HCT116 (cell line): ENCODE measurements at regions not wholly inside any gene's neighbourhood (a gene's known extent, or its start where the extent isn't known, plus 50 kb on each side); places are given as distances from the start of the nearest gene placed in this dataset.

ENCODE experiments used
- ATAC-seq: fragments of 200-7000 bp; cut with Tn5 transposase; 2 replicates; pipeline ENCODE4 v1.9.1; 2020; ENCODE audit warnings: mild to moderate bottlenecking, moderate library complexity
- BruUV-seq: library from RNA; stranded (reverse); fragments of 400-500 nt; replicated peaks from 2 replicates; lab custom pipeline; 2021; lab: Mats Ljungman, UMichigan
- CTCF ChIA-PET: fragments of 300-600 bp; sonication (Branson Sonifier 250); formaldehyde crosslinking; loops from one replicate; lab custom pipeline; 2021; ENCODE audit warnings: antibody characterized with exemption; lab: Charles Lee
- POLR2A ChIA-PET: fragments of 300-600, 350-600 bp; sonication (Branson Sonifier 250); formaldehyde crosslinking; loops from one replicate; lab custom pipeline; 2021; ENCODE audit warnings: antibody characterized with exemption; lab: Charles Lee
- RAD21 ChIA-PET, 2 experiments: fragments of 300-600 bp; sonication (Branson Sonifier 250); formaldehyde crosslinking; loops; one replicate each; lab custom pipeline; 2023; ENCODE audit warnings: low total read pairs in 2 of 2; ENCODE audit not compliant: uncharacterized antibody in 2 of 2, unreplicated experiment in 2 of 2, low non-redundant PET in 1 of 2; lab: Charles Lee
- DNase-seq: peaks from one replicate; pipeline ENCODE4 v3.0.0-alpha.2; 2010; ENCODE audit warnings: low read depth, low spot score
- H2AFZ ChIP-seq: fragments of 200-600 bp; shearing (Covaris generic), sonication (generic); 2 replicates; pipeline ENCODE4 v1.6.1; 2017; ENCODE audit warnings: low read depth, mixed run types, mixed read lengths, antibody characterized with exemption, low read length; ENCODE audit not compliant: poor library complexity, severe bottlenecking
- H3K27ac ChIP-seq: 2 replicates; pipeline ENCODE4 v1.5.1; 2012; ENCODE audit warnings: low read depth, low read length
- H3K27me3 ChIP-seq: fragments of 200-600 bp; sonication (generic); 2 replicates; pipeline ENCODE4 v1.6.1; 2016; ENCODE audit warnings: mixed run types, low read length, mixed read lengths; ENCODE audit not compliant: insufficient read depth
- H3K36me3 ChIP-seq, 2 experiments: fragments of 200-500 bp in 1 of 2; fragments of 200-600 bp in 1 of 2; sonication (Bioruptor generic) in 1 of 2; sonication (generic) in 1 of 2; 2 replicates each; pipeline versions ENCODE4 v1.5.1 to v1.6.1; 2014 to 2016; ENCODE audit warnings: low read length in 2 of 2, inconsistent platforms in 1 of 2, mixed read lengths in 1 of 2, mixed run types in 1 of 2; ENCODE audit not compliant: insufficient read depth in 2 of 2, control insufficient read depth in 1 of 2
- H3K4me1 ChIP-seq, 2 experiments: fragments of 200-600 bp in 1 of 2; sonication (generic) in 1 of 2; 2 replicates each; pipeline versions ENCODE4 v1.5.1 to v1.6.1; 2012 to 2017; ENCODE audit warnings: low read length in 2 of 2, inconsistent platforms in 1 of 2, mild to moderate bottlenecking in 1 of 2, mixed read lengths in 1 of 2, mixed run types in 1 of 2, moderate library complexity in 1 of 2; ENCODE audit not compliant: insufficient read depth in 2 of 2, control insufficient read depth in 1 of 2
- H3K4me2 ChIP-seq: fragments of 200-600 bp; sonication (generic); 2 replicates; pipeline ENCODE4 v1.6.1; 2017; ENCODE audit warnings: mixed run types, low read length, mixed read lengths
- H3K4me3 ChIP-seq, 2 experiments: fragments of 200-600 bp in 1 of 2; sonication (generic) in 1 of 2; replicated peaks in 1 of 2; 2 replicates each; pipeline ENCODE4 v1.5.1; 2011 to 2016; ENCODE audit warnings: low read length in 2 of 2, control low read depth in 1 of 2, low read depth in 1 of 2, mild to moderate bottlenecking in 1 of 2, mixed read lengths in 1 of 2, mixed run types in 1 of 2
- H3K79me2 ChIP-seq: fragments of 200-600 bp; sonication (generic); 2 replicates; pipeline ENCODE4 v1.6.1; 2017; ENCODE audit warnings: mild to moderate bottlenecking, mixed run types, low read length, moderate library complexity, mixed read lengths; ENCODE audit not compliant: insufficient read depth
- H3K9ac ChIP-seq: fragments of 200-600 bp; sonication (generic); 2 replicates; pipeline ENCODE4 v1.6.1; 2016; ENCODE audit warnings: low read length, mixed read lengths
- H3K9me2 ChIP-seq: fragments of 200-600 bp; sonication (generic), shearing (Covaris generic); 2 replicates; pipeline ENCODE4 v1.6.1; 2017; ENCODE audit warnings: mixed run types, mild to moderate bottlenecking, moderate library complexity; ENCODE audit not compliant: insufficient read depth
- H3K9me3 ChIP-seq, 2 experiments: fragments of 200-500 bp in 1 of 2; fragments of 200-600 bp in 1 of 2; sonication (Bioruptor generic) in 1 of 2; sonication (generic) in 1 of 2; 2 replicates each; pipeline ENCODE4 v1.6.1; 2014 to 2017; ENCODE audit warnings: low read length in 2 of 2, mixed read lengths in 2 of 2, inconsistent platforms in 1 of 2, low read depth in 1 of 2, mild to moderate bottlenecking in 1 of 2, mixed run types in 1 of 2, moderate library complexity in 1 of 2; ENCODE audit not compliant: control insufficient read depth in 1 of 2, insufficient read depth in 1 of 2
- H4K20me1 ChIP-seq: fragments of 200-600 bp; sonication (generic), shearing (Covaris generic); 2 replicates; pipeline ENCODE4 v1.6.1; 2017; ENCODE audit warnings: mixed run types, mild to moderate bottlenecking, moderate library complexity; ENCODE audit not compliant: insufficient read depth
- ATF3 ChIP-seq: IDR thresholded peaks from 2 replicates; pipeline ENCODE4 v1.6.1; 2012
- CBX3 ChIP-seq: IDR thresholded peaks from 2 replicates; pipeline ENCODE4 v1.6.1; 2012; ENCODE audit warnings: low read depth
- CEBPB ChIP-seq: IDR thresholded peaks from 2 replicates; pipeline ENCODE4 v1.6.1; 2012; ENCODE audit warnings: low read depth
- CTCF ChIP-seq, 3 experiments: fragments of 200-600 bp in 1 of 3; sonication (generic) in 1 of 3; IDR thresholded peaks in 2 of 3; conservative IDR thresholded peaks in 1 of 3; 2 replicates each; pipeline ENCODE4 v1.5.1; 2012 to 2017; ENCODE audit warnings: low read depth in 2 of 3, low read length in 2 of 3, antibody characterized with exemption in 1 of 3, borderline replicate concordance in 1 of 3, control low read depth in 1 of 3, mild to moderate bottlenecking in 1 of 3, mixed read lengths in 1 of 3, mixed run types in 1 of 3, moderate library complexity in 1 of 3; ENCODE audit not compliant: insufficient read depth in 1 of 3
- EGR1 ChIP-seq: IDR thresholded peaks from 2 replicates; pipeline ENCODE4 v1.6.1; 2012; ENCODE audit warnings: low read depth
- ELF1 ChIP-seq: IDR thresholded peaks from 2 replicates; pipeline ENCODE4 v1.6.1; 2012; ENCODE audit warnings: low read depth, borderline replicate concordance
- JUND ChIP-seq: IDR thresholded peaks from 2 replicates; pipeline ENCODE4 v1.6.1; 2012
- MAX ChIP-seq: IDR thresholded peaks from 2 replicates; pipeline ENCODE4 v1.6.1; 2012
- RAD21 ChIP-seq: IDR thresholded peaks from 2 replicates; pipeline ENCODE4 v1.6.1; 2012; ENCODE audit warnings: low read depth, mild to moderate bottlenecking
- REST ChIP-seq: IDR thresholded peaks from 2 replicates; pipeline ENCODE4 v1.6.1; 2012; ENCODE audit warnings: low read depth
- SRF ChIP-seq: IDR thresholded peaks from 2 replicates; pipeline ENCODE4 v1.6.1; 2012; ENCODE audit warnings: low read depth
- ZBTB33 ChIP-seq: IDR thresholded peaks from 2 replicates; pipeline ENCODE4 v1.6.1; 2011; ENCODE audit warnings: mild to moderate bottlenecking, low read length, moderate library complexity; ENCODE audit not compliant: insufficient replicate concordance; ENCODE audit errors: extremely low read depth
- ZFX ChIP-seq: fragments of 450-650 bp; IDR thresholded peaks from 2 replicates; pipeline ENCODE4 v1.6.1; 2017
- intact Hi-C: fragments of 100-400 bp; cut with micrococcal nuclease; formaldehyde crosslinking; loops from 2 replicates; pipeline ENCODE4 v1.10.0; 2022

- ChIA-PET CTCF (interaction anchor here (1.0 to 1.3 kb wide), 2 partner anchors 25 to 249 kb away, joined by 3 read pairs; no protein-coding TSS in a partner anchor), RAD21 (interaction anchor here in 1 of 2 experiments (0.5 kb wide), 1 partner anchor 123 kb away, joined by 3 read pairs; no protein-coding TSS in a partner anchor), POLR2A (no interaction called here)
- DNase-seq (no peak), ATAC-seq (no peak)
- H3K9me3 ChIP-seq = no peaks in the 10 kb centered on the region
- no peaks in the 10 kb centered on the region for H3K27me3 ChIP-seq
- no peak overlapping the region for H3K27ac ChIP-seq
- H3K9me2 ChIP-seq = no peaks in the 10 kb centered on the region
- no TSS peak for BruUV-seq
- peaks cover 7 to 13% of the 10 kb centered on the region in 2 experiments; a peak in 3 of 4 replicates for H3K4me1 ChIP-seq
- H3K4me2 ChIP-seq = peak overlapping the region; percentile 55
- H3K36me3 ChIP-seq = no peaks in the 10 kb centered on the region
- no peaks in the 10 kb centered on the region for H3K79me2 ChIP-seq
- no peak overlapping the region for H3K4me3 ChIP-seq
- H4K20me1 ChIP-seq = no peaks in the 10 kb centered on the region
- TF ChIP-seq ZBTB33 = no peak
- TF ChIP-seq CEBPB = no peak
- H2AFZ ChIP-seq = peak overlapping the region; percentile 76
- no peak overlapping the region for H3K9ac ChIP-seq
- intact Hi-C loops = no loop called here
Observed at GRCh38 chr6:111958534-111958933, 85.3 kb upstream of the FYN start.

- H3K9me3 ChIP-seq = no peaks in the 10 kb centered on the region
- CTCF ChIA-PET = no interaction called here
- no peak overlapping the region for H3K4me3 ChIP-seq
- intact Hi-C loops = no loop called here
- BruUV-seq = no TSS peak
- H3K27me3 ChIP-seq = no peaks in the 10 kb centered on the region
- no peaks in the 10 kb centered on the region for H3K9me2 ChIP-seq
- peaks cover 7 to 13% of the 10 kb centered on the region in 2 experiments; a peak in 3 of 4 replicates for H3K4me1 ChIP-seq
- H3K79me2 ChIP-seq = no peaks in the 10 kb centered on the region
- H3K27ac ChIP-seq = no peak overlapping the region
- RAD21 ChIA-PET = no interaction called here
- POLR2A ChIA-PET = no interaction called here
- no peaks in the 10 kb centered on the region for H3K36me3 ChIP-seq
- peak overlapping the region; percentile 35 for H2AFZ ChIP-seq
- ATAC-seq (no peak), DNase-seq (no peak)
- no peak overlapping the region for H3K9ac ChIP-seq
- H3K4me2 ChIP-seq = no peak overlapping the region
- no peaks in the 10 kb centered on the region for H4K20me1 ChIP-seq
- TF ChIP-seq ELF1 (no peak), CBX3 (no peak), ATF3 (no peak), RAD21 (no peak), JUND (no peak), SRF (no peak), MAX (no peak), EGR1 (no peak), REST (no peak), ZFX (no peak), CTCF (IDR thresholded peaks at IDR 0.05 in 2 of 3, conservative IDR thresholded peaks at IDR 0.05 in 1 of 3; ENCODE audit: borderline replicate concordance in 1 of 3, insufficient read depth in 1 of 3, low read depth in 2 of 3, low read length in 2 of 3) (no peak)
Observed at GRCh38 chr6:111959766-111960165, 86.5 kb upstream of the FYN start.
